ENCODE measurements at regions not wholly inside any gene's neighbourhood (a gene's known extent, or its start where the extent isn't known, plus 50 kb on each side); places are given as distances from the start of the nearest gene placed in this dataset.

- Histone ChIP-seq H3K9ac (ENCODE audit: low read depth in 1 of 2, low read length in 2 of 2) (no peak overlapping the region), H3K4me3 (ENCODE audit: low read depth in 1 of 3, low read length in 3 of 3) (no peak overlapping the region), H3K27ac (ENCODE audit: low read depth in 1 of 2, low read length in 2 of 2) (no peak overlapping the region), H3K27me3 (ENCODE audit: control insufficient read depth in 4 of 4, insufficient read depth in 4 of 4, low read length in 3 of 4) (no peaks in the 10 kb centered on the region), H3K36me3 (ENCODE audit: control insufficient read depth in 4 of 4, insufficient read depth in 3 of 4, low read depth in 1 of 4, low read length in 3 of 4) (no peaks in the 10 kb centered on the region), H3K4me1 (ENCODE audit: control insufficient read depth in 4 of 4, insufficient read depth in 4 of 4, low read length in 3 of 4) (no peaks in the 10 kb centered on the region), H3K9me3 (ENCODE audit: control insufficient read depth in 4 of 4, low read length in 3 of 4) (no peaks in the 10 kb centered on the region)
- 51% methylated on average over 5 of the region's 5 CpGs for WGBS
- DNase-seq (ENCODE audit: low spot score): no peak
- no peak for TF ChIP-seq MAX (IDR thresholded peaks at IDR 0.05)
- TF ChIP-seq HNF4A (conservative IDR thresholded peaks at IDR 0.05): no peak
- no peak for TF ChIP-seq YY1 (IDR thresholded peaks at IDR 0.05)
- TF ChIP-seq TAF1 (conservative IDR thresholded peaks at IDR 0.05): no peak
- no peak for TF ChIP-seq CTCF (IDR thresholded peaks at IDR 0.05; ENCODE audit: low read depth, low read length, missing input control)
- TF ChIP-seq GABPA (IDR thresholded peaks at IDR 0.05 in 1 of 2, conservative IDR thresholded peaks at IDR 0.05 in 1 of 2): no peak
- TF ChIP-seq HNF4G (IDR thresholded peaks at IDR 0.05): no peak
- TF ChIP-seq, protein P1, sequence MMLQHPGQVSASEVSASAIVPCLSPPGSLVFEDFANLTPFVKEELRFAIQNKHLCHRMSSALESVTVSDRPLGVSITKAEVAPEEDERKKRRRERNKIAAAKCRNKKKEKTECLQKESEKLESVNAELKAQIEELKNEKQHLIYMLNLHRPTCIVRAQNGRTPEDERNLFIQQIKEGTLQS (IDR thresholded peaks at IDR 0.05): no peak
Observed at GRCh38 chr4:163603257-163603656, 108.8 kb downstream of the TMA16 start.

DNA sequence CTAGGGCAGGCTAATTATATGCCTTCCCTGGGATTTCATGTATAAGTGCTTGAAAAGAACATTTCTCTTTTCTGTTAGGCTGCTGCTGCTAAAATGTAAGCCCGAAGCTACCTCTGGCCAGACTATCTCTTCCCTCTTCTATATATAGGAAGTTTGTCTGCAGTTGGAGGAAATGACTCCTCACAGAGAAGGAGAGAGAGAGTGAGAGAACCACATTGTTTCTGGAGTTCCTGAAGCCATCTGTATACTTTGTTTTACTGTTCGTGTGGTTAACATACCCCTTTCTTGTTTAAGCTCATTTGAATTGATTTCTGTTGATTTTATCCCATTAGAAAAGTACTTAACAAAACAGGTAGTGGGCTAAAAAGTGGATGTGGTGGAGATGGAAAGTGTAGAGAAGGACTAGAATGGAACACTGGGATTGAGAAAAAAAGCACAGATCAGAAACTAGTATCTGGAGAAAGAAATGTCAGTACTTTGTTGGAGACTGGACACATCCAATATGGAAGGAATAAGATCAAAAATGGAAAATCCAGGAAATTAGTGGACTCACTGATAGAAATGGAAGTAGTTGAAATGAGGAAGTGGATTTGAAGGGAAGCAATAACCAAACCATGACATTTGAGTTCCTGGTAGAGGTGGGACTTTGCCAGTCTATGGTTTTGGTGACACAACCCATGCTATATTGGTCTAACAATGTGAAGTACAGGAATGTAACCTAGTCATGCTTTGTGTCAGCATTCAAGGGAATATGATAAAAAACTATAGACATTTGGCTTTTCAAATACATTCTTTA lies 112.6 kb downstream of the TMA16 start:
- TF ChIP-seq RXRA (IDR thresholded peaks at IDR 0.05): no peak
- TF ChIP-seq JUND (IDR thresholded peaks at IDR 0.05): no peak
- TF ChIP-seq NR2F2 (IDR thresholded peaks at IDR 0.05): no peak
- TF ChIP-seq HNF4A (conservative IDR thresholded peaks at IDR 0.05): no peak
- Histone ChIP-seq H3K4me3 (ENCODE audit: low read depth in 1 of 3, low read length in 3 of 3) (no peak overlapping the region), H3K4me1 (ENCODE audit: control insufficient read depth in 4 of 4, insufficient read depth in 4 of 4, low read length in 3 of 4) (no peaks in the 10 kb centered on the region), H3K27me3 (ENCODE audit: control insufficient read depth in 4 of 4, insufficient read depth in 4 of 4, low read length in 3 of 4) (no peaks in the 10 kb centered on the region), H3K9me3 (ENCODE audit: control insufficient read depth in 4 of 4, low read length in 3 of 4) (no peaks in the 10 kb centered on the region), H3K9ac (ENCODE audit: low read depth in 1 of 2, low read length in 2 of 2) (no peak overlapping the region), H3K36me3 (ENCODE audit: control insufficient read depth in 4 of 4, insufficient read depth in 3 of 4, low read depth in 1 of 4, low read length in 3 of 4) (no peaks in the 10 kb centered on the region), H3K27ac (ENCODE audit: low read depth in 1 of 2, low read length in 2 of 2) (no peak overlapping the region)
- 54% methylated on average over 2 of the region's 2 CpGs for WGBS
- DNase-seq (ENCODE audit: low spot score): no peak

DNA sequence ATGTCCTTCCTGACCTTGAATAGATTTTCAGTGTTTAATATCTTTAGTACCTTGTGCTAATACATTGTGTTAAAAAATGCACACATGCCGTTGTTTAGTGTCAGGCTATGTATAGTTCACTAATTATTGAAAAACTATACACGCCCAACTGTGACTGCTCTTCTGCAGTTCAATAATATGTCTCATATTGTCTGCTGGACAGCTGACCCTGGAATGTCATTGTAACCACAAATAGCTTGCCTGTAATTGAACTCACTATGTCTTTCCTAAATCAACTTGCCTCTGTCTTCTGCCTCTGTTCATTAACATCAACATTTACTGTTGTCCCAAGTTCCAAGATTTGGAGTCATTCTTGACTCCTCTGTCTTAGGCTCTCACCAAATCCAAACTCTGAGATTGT lies 114.5 kb downstream of the TMA16 start:
- Histone ChIP-seq H3K36me3 (ENCODE audit: control insufficient read depth in 4 of 4, insufficient read depth in 3 of 4, low read depth in 1 of 4, low read length in 3 of 4) (no peaks in the 10 kb centered on the region), H3K27me3 (ENCODE audit: control insufficient read depth in 4 of 4, insufficient read depth in 4 of 4, low read length in 3 of 4) (peaks cover 0 to 4% (median 0%) of the 10 kb centered on the region in 4 donors), H3K27ac (ENCODE audit: low read depth in 1 of 2, low read length in 2 of 2) (no peak overlapping the region), H3K4me1 (ENCODE audit: control insufficient read depth in 4 of 4, insufficient read depth in 4 of 4, low read length in 3 of 4) (no peaks in the 10 kb centered on the region), H3K9me3 (ENCODE audit: control insufficient read depth in 4 of 4, low read length in 3 of 4) (no peaks in the 10 kb centered on the region), H3K4me3 (ENCODE audit: low read depth in 1 of 3, low read length in 3 of 3) (no peak overlapping the region), H3K9ac (ENCODE audit: low read depth in 1 of 2, low read length in 2 of 2) (no peak overlapping the region)
- no peak for DNase-seq (ENCODE audit: low spot score)
- TF ChIP-seq ZBTB33 (IDR thresholded peaks at IDR 0.05): no peak
- no peak for TF ChIP-seq GABPA (IDR thresholded peaks at IDR 0.05 in 1 of 2, conservative IDR thresholded peaks at IDR 0.05 in 1 of 2)
- no peak for TF ChIP-seq FOXA1 (IDR thresholded peaks at IDR 0.05)
- TF ChIP-seq HNF4G (IDR thresholded peaks at IDR 0.05): no peak
- TF ChIP-seq RXRA (IDR thresholded peaks at IDR 0.05): no peak
- TF ChIP-seq JUND (IDR thresholded peaks at IDR 0.05): no peak
- TF ChIP-seq, protein P1 (IDR thresholded peaks at IDR 0.05): no peak
- no peak for TF ChIP-seq SP1 (IDR thresholded peaks at IDR 0.05)
- no peak for TF ChIP-seq YY1 (IDR thresholded peaks at IDR 0.05)
- 69% methylated on average over 2 of the region's 2 CpGs for WGBS

Data from liver (tissue), 8 donors.